ENCODE measurements at regions not wholly inside any gene's neighbourhood (a gene's known extent, or its start where the extent isn't known, plus 50 kb on each side); places are given as distances from the start of the nearest gene placed in this dataset.
"Not testable (repeated sequence)": the region's sequence is repeated elsewhere in the genome, so short reads cannot be mapped to it uniquely, and the experiment has no call there.

DNA sequence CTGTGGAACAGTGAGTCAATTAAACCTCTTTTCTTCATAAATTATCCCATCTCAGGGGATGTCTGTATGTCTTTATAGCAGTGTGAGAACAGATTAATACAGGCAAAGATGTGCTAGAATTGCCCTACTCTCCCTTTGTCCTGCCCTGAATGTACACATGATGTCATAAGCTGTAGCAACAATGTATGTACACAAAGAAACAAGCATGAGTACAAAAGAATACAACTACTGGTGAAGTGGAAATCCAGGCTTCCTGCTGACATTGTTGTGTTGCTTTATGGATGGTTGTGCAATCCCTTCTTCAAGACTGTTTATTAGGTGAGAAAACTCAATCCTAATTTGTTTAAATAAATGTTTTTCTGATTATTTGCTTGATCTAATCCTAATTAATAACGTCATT, 446.6 kb downstream of the DSC3 start:
- H3K4me3 ChIP-seq (ENCODE audit: low read length) = no peak overlapping the region
- no peak for TF ChIP-seq EZH2phosphoT487 (IDR thresholded peaks at IDR 0.05; ENCODE audit: borderline replicate concordance, low read length)
- TF ChIP-seq, protein P1, sequence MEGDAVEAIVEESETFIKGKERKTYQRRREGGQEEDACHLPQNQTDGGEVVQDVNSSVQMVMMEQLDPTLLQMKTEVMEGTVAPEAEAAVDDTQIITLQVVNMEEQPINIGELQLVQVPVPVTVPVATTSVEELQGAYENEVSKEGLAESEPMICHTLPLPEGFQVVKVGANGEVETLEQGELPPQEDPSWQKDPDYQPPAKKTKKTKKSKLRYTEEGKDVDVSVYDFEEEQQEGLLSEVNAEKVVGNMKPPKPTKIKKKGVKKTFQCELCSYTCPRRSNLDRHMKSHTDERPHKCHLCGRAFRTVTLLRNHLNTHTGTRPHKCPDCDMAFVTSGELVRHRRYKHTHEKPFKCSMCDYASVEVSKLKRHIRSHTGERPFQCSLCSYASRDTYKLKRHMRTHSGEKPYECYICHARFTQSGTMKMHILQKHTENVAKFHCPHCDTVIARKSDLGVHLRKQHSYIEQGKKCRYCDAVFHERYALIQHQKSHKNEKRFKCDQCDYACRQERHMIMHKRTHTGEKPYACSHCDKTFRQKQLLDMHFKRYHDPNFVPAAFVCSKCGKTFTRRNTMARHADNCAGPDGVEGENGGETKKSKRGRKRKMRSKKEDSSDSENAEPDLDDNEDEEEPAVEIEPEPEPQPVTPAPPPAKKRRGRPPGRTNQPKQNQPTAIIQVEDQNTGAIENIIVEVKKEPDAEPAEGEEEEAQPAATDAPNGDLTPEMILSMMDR (IDR thresholded peaks at IDR 0.05; ENCODE audit: low read depth, low read length, poor library complexity, severe bottlenecking) = no peak

GRCh38 chr18:30594911-30595310, 447.6 kb downstream of the DSC3 start:
- not testable (repeated sequence) for H3K27me3 ChIP-seq (ENCODE audit: control insufficient read depth, low read length); H4K20me1 ChIP-seq (ENCODE audit: control insufficient read depth, insufficient read depth, low read depth, low read length); H3K4me2 ChIP-seq (ENCODE audit: low read length); H3K36me3 ChIP-seq (ENCODE audit: control insufficient read depth, low read length); H3F3A ChIP-seq (ENCODE audit: control insufficient read depth, insufficient read depth); H3K4me1 ChIP-seq (ENCODE audit: control insufficient read depth, low read length); H3K9me3 ChIP-seq (ENCODE audit: control insufficient read depth, insufficient read depth, low read length); H3K9me2 ChIP-seq (replicated peaks; ENCODE audit: control insufficient read depth, low read length); H3K27ac ChIP-seq (ENCODE audit: low read depth, low read length); H3K4me3 ChIP-seq (ENCODE audit: low read length); H3K79me2 ChIP-seq (ENCODE audit: control insufficient read depth, low read length)

More for the DNA sequence above, 446.6 kb downstream of the DSC3 start:
- H3K27ac ChIP-seq (ENCODE audit: low read depth, low read length) = no peak overlapping the region
- H3K79me2 ChIP-seq (ENCODE audit: control insufficient read depth, low read length) = no peaks in the 10 kb centered on the region
- no peaks in the 10 kb centered on the region for H3F3A ChIP-seq (ENCODE audit: control insufficient read depth, insufficient read depth)
- H3K9me2 ChIP-seq (replicated peaks; ENCODE audit: control insufficient read depth, low read length) = no peaks in the 10 kb centered on the region
- no peaks in the 10 kb centered on the region for H3K9me3 ChIP-seq (ENCODE audit: control insufficient read depth, insufficient read depth, low read length)
- H3K4me1 ChIP-seq (ENCODE audit: control insufficient read depth, low read length) = no peaks in the 10 kb centered on the region
- no peaks in the 10 kb centered on the region for H3K36me3 ChIP-seq (ENCODE audit: control insufficient read depth, low read length)
- H3K27me3 ChIP-seq (ENCODE audit: control insufficient read depth, low read length) = no peaks in the 10 kb centered on the region
- H4K20me1 ChIP-seq (ENCODE audit: control insufficient read depth, insufficient read depth, low read depth, low read length) = no peaks in the 10 kb centered on the region
- H3K4me2 ChIP-seq (ENCODE audit: low read length) = no peak overlapping the region

DNA sequence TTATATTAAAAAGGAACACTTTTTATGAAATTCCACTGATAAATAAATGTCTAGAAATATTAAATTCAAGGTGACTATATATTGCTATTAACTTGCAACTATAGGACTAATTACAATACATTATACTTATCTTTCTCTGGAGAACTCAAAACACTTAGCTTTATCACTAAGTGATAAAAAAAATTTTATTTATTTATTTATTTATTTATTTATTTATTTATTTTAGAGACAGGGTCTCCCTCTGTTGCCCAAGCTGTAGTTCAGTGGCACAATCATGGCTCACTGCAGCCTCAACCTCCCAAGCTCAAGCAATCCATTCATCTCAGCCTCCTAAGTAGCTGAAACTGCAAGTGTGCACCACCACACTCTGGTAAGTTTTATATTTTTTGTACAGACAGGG, 451.1 kb downstream of the DSC3 start:
- no peaks in the 10 kb centered on the region for H3K36me3 ChIP-seq (ENCODE audit: control insufficient read depth, low read length)
- H3K9me2 ChIP-seq (replicated peaks; ENCODE audit: control insufficient read depth, low read length) = no peaks in the 10 kb centered on the region
- H3K9me3 ChIP-seq (ENCODE audit: control insufficient read depth, insufficient read depth, low read length) = no peaks in the 10 kb centered on the region
- no peaks in the 10 kb centered on the region for H3F3A ChIP-seq (ENCODE audit: control insufficient read depth, insufficient read depth)
- TF ChIP-seq EZH2phosphoT487 (IDR thresholded peaks at IDR 0.05; ENCODE audit: borderline replicate concordance, low read length) = no peak
- TF ChIP-seq, protein P1 (IDR thresholded peaks at IDR 0.05; ENCODE audit: low read depth, low read length, poor library complexity, severe bottlenecking) = no peak
- H3K79me2 ChIP-seq (ENCODE audit: control insufficient read depth, low read length) = no peaks in the 10 kb centered on the region
- H3K4me3 ChIP-seq (ENCODE audit: low read length) = no peak overlapping the region
- H3K27ac ChIP-seq (ENCODE audit: low read depth, low read length) = no peak overlapping the region
- no peaks in the 10 kb centered on the region for H3K4me1 ChIP-seq (ENCODE audit: control insufficient read depth, low read length)
- no peak overlapping the region for H3K4me2 ChIP-seq (ENCODE audit: low read length)
- H3K27me3 ChIP-seq (ENCODE audit: control insufficient read depth, low read length) = no peaks in the 10 kb centered on the region
- H4K20me1 ChIP-seq (ENCODE audit: control insufficient read depth, insufficient read depth, low read depth, low read length) = no peaks in the 10 kb centered on the region

DNA sequence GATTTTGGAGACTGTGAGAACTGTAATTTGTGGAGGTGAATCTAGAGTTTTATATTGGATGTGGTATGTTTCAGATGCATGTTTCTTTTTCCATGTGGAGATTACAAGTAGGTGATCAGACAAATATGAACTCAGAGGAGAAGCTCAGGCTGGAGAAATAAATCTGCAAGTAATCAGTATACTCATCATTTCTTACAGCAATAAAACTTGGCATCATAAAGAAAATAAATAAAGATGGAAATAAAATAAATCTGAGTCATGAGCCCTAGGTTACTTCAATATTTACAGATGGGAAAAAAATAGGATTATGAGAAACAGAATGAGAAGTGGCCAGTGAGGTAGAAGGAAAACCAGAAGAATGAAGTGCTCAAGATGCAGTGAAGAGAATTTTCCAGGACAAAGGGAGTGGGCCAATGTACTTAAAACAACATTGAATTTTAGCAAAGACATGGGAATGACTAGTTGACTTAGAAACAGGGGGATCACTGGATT, 453.8 kb downstream of the DSC3 start:
- H3K36me3 ChIP-seq (ENCODE audit: control insufficient read depth, low read length) = no peaks in the 10 kb centered on the region
- no peaks in the 10 kb centered on the region for H3K4me1 ChIP-seq (ENCODE audit: control insufficient read depth, low read length)
- no peak overlapping the region for H3K27ac ChIP-seq (ENCODE audit: low read depth, low read length)
- no peaks in the 10 kb centered on the region for H4K20me1 ChIP-seq (ENCODE audit: control insufficient read depth, insufficient read depth, low read depth, low read length)
- TF ChIP-seq, protein P1 (IDR thresholded peaks at IDR 0.05; ENCODE audit: low read depth, low read length, poor library complexity, severe bottlenecking) = no peak
- no peak for TF ChIP-seq EZH2phosphoT487 (IDR thresholded peaks at IDR 0.05; ENCODE audit: borderline replicate concordance, low read length)
- no peak overlapping the region for H3K4me3 ChIP-seq (ENCODE audit: low read length)
- H3F3A ChIP-seq (ENCODE audit: control insufficient read depth, insufficient read depth) = no peaks in the 10 kb centered on the region
- H3K27me3 ChIP-seq (ENCODE audit: control insufficient read depth, low read length) = no peaks in the 10 kb centered on the region
- H3K9me2 ChIP-seq (replicated peaks; ENCODE audit: control insufficient read depth, low read length) = no peaks in the 10 kb centered on the region
- H3K4me2 ChIP-seq (ENCODE audit: low read length) = no peak overlapping the region
- H3K79me2 ChIP-seq (ENCODE audit: control insufficient read depth, low read length) = no peaks in the 10 kb centered on the region
- H3K9me3 ChIP-seq (ENCODE audit: control insufficient read depth, insufficient read depth, low read length) = no peaks in the 10 kb centered on the region; the same call in 1 of the 2 replicates

Data from DOHH2 (cell line).